Kidney epithelial cell (primary cell): ENCODE measurements at regions not wholly inside any gene's neighbourhood (a gene's known extent, or its start where the extent isn't known, plus 50 kb on each side); places are given as distances from the start of the nearest gene placed in this dataset.

Experiments used
- DNase-seq: peaks from one replicate; pipeline ENCODE4 v3.0.0-alpha.2; 2010; ENCODE audit warnings: low read depth
- H3K27me3 ChIP-seq: 2 replicates; pipeline ENCODE4 v1.6.0; 2011; ENCODE audit warnings: low read length; ENCODE audit not compliant: control insufficient read depth, insufficient read depth
- H3K36me3 ChIP-seq: 2 replicates; pipeline ENCODE4 v1.5.1; 2011; ENCODE audit warnings: low read length; ENCODE audit not compliant: control insufficient read depth, insufficient read depth
- H3K4me3 ChIP-seq: 2 replicates; pipeline ENCODE4 v1.5.1; 2011; ENCODE audit warnings: low read depth, mild to moderate bottlenecking, control low read depth, low read length
- CTCF ChIP-seq: IDR thresholded peaks from 2 replicates; pipeline ENCODE4 v1.5.1; 2011; ENCODE audit warnings: mild to moderate bottlenecking, moderate library complexity, low read length, control low read depth, inconsistent platforms; ENCODE audit not compliant: insufficient read depth, poor library complexity, severe bottlenecking

GRCh38 chr12:92627511-92627910, 75.3 kb upstream of the PLEKHG7 start:
- no peak for DNase-seq
- no peaks in the 10 kb centered on the region for H3K27me3 ChIP-seq
- H3K4me3 ChIP-seq = no peak overlapping the region
- no peak for TF ChIP-seq CTCF
- H3K36me3 ChIP-seq = no peaks in the 10 kb centered on the region

- Histone ChIP-seq H3K4me3 (no peak overlapping the region), H3K36me3 (no peaks in the 10 kb centered on the region)
Observed at GRCh38 chr12:92625639-92626310, 77.0 kb upstream of the PLEKHG7 start.

GRCh38 chr12:92624236-92624635, 78.6 kb upstream of the PLEKHG7 start:
- Histone ChIP-seq H3K27me3 (no peaks in the 10 kb centered on the region), H3K36me3 (no peaks in the 10 kb centered on the region), H3K4me3 (no peak overlapping the region)
- DNase-seq = peak; percentile 62
- no peak for TF ChIP-seq CTCF

More at GRCh38 chr12:92625639-92626310, 77.0 kb upstream of the PLEKHG7 start:
- no peak for DNase-seq
- no peaks in the 10 kb centered on the region for H3K27me3 ChIP-seq
- TF ChIP-seq CTCF = no peak

GRCh38 chr12:92623386-92623785, 79.4 kb upstream of the PLEKHG7 start:
- TF ChIP-seq CTCF = no peak
- DNase-seq = no peak
- no peaks in the 10 kb centered on the region for H3K36me3 ChIP-seq
- H3K4me3 ChIP-seq = no peak overlapping the region
- no peaks in the 10 kb centered on the region for H3K27me3 ChIP-seq

- Histone ChIP-seq H3K36me3 (no peaks in the 10 kb centered on the region), H3K4me3 (no peak overlapping the region), H3K27me3 (no peaks in the 10 kb centered on the region)
- no peak for TF ChIP-seq CTCF
- DNase-seq = no peak
Observed at GRCh38 chr12:92621833-92622232, 81.0 kb upstream of the PLEKHG7 start.

GRCh38 chr12:92621312-92621711, 81.5 kb upstream of the PLEKHG7 start:
- Histone ChIP-seq H3K27me3 (no peaks in the 10 kb centered on the region), H3K4me3 (no peak overlapping the region), H3K36me3 (no peaks in the 10 kb centered on the region)
- DNase-seq = no peak
- TF ChIP-seq CTCF = no peak
